GM18520 (cell line): ENCODE measurements at regions not wholly inside any gene's neighbourhood (a gene's known extent, or its start where the extent isn't known, plus 50 kb on each side); places are given as distances from the start of the nearest gene placed in this dataset.

Source experiments
- ATAC-seq: cut with Tn5 transposase; IDR thresholded peaks from one replicate; pipeline ENCODE4 v1.9.1; 2021; ENCODE audit not compliant: unreplicated experiment

DNA sequence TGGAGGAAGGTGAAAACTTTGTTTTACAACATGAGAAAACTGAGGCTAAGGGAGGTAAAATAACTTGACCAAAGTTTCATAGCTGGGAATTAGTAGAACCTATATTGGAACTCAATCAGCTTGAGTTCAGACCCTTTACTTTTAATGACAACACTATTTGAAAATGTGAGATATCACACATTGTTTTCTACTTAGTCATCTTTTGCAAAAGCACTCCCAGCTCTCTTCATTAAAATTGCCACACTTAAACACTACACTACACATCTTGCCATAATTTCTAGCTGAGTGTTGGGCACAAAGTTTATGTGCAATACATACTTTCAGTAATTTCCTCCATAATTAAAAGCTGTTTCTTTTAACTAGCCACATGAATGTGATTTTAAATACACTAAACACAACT is 230.4 kb upstream of the DCBLD2 start:
- ATAC-seq: no peak

- ATAC-seq: no peak
Measured at GRCh38 chr3:99128725-99129505, 227.4 kb upstream of the DCBLD2 start.

GRCh38 chr3:99128235-99128634 is 226.7 kb upstream of the DCBLD2 start:
- ATAC-seq: no peak

DNA sequence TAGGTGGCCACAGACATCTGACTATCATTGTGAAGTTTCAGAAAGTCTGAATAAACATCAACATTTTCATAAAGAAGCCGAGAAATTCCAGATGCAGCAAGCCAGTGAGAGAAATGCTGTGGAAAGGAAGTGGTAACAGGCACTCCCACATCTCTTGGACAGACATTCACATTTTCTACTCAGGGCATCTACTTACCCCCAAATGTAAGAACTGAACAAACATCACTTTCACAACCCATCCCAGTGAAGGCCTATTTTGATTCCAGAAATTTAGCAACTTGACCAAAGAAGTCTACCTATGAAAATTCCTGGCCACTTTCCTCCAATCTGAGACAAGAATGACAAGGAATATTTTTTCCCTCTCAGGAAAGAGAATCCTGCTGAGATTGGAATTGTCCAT is 224.8 kb upstream of the DCBLD2 start:
- no peak for ATAC-seq

DNA sequence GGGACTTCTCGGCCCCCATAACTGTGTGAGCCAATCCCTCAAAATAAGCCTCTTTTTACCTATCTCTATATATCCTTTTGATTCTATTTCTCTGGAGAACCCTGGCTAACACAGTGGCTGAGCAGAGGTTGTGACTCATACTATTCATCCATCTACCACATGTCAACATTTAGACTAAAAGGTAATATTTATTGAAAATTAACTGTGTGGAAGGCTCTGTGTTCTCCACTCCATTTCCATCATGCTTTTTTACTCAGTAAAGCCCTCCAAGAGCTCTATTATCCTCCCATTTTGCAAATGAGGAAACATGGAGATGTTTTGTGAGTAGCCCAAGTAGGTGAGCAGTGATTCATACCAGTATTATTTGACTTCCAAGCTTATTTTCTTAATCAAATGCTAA is 217.9 kb upstream of the DCBLD2 start:
- ATAC-seq: no peak

GRCh38 chr3:99118381-99118780 is 216.9 kb upstream of the DCBLD2 start:
- no peak for ATAC-seq

- no peak for ATAC-seq
Measured at GRCh38 chr3:99114565-99115291, 213.2 kb upstream of the DCBLD2 start.

- ATAC-seq: no peak
Measured at GRCh38 chr3:99111235-99111634, 209.7 kb upstream of the DCBLD2 start.

GRCh38 chr3:99110401-99110800 is 208.9 kb upstream of the DCBLD2 start:
- no peak for ATAC-seq

GRCh38 chr3:99108508-99108907 is 207.0 kb upstream of the DCBLD2 start:
- ATAC-seq: no peak

- no peak for ATAC-seq
Measured at GRCh38 chr3:99094606-99095005, 193.1 kb upstream of the DCBLD2 start.

DNA sequence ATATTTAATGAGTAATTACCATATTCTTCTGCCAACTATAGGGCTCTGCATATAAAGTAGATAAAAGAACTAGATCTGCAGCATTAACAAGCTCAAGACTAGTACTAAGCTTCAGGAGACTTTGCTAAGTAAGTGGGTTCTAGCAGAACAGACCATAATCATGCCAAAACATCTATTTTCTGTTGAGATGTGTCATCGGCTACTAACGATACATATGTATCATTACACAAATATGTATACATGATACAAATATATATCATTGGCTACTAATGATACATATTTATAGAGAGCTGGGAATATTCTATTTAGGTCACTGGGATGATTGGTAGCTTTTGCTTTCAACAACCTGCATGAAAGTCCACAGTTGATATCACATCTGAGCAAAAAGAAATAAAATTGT is 185.8 kb upstream of the DCBLD2 start:
- ATAC-seq: no peak

- no peak for ATAC-seq
Measured at GRCh38 chr3:99084826-99085225, 183.3 kb upstream of the DCBLD2 start.

DNA sequence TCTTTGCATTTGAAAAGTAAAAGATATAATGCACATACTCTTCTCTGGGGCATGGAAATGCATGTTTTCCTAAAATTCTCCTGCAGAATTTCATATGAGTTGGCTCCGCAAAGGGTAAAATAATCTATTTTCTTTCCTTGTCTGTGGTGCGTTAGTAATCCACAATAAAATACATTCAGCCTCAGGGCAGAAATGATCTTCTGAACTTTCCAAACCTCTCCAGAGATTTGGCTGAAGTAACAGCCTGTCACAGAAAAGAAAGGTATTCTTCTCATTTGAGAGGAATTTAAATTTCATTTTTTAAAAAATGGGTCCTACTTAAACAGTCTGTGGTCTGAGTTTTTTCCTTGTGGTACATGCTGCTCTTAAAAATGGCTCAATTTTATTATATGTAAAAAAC is 182.7 kb upstream of the DCBLD2 start:
- no peak for ATAC-seq

GRCh38 chr3:99071096-99071495 is 169.6 kb upstream of the DCBLD2 start:
- no peak for ATAC-seq

- ATAC-seq: no peak
Measured at GRCh38 chr3:99069973-99070372, 168.5 kb upstream of the DCBLD2 start.

- no peak for ATAC-seq
Measured at GRCh38 chr3:99066863-99067262, 165.4 kb upstream of the DCBLD2 start.

GRCh38 chr3:99049164-99049563 is 147.7 kb upstream of the DCBLD2 start:
- ATAC-seq: no peak

- no peak for ATAC-seq
Measured at GRCh38 chr3:99041747-99042146, 140.3 kb upstream of the DCBLD2 start.

- ATAC-seq: no peak
Measured at GRCh38 chr3:99031778-99032177, 130.3 kb upstream of the DCBLD2 start.

- peak; percentile 76 for ATAC-seq
Measured at GRCh38 chr3:99023590-99024192, 122.2 kb upstream of the DCBLD2 start.

- no peak for ATAC-seq
Measured at GRCh38 chr3:99021466-99021865, 120.0 kb upstream of the DCBLD2 start.
